ENCODE measurements at regions not wholly inside any gene's neighbourhood (a gene's known extent, or its start where the extent isn't known, plus 50 kb on each side); places are given as distances from the start of the nearest gene placed in this dataset.

GRCh38 chr3:181660337-181660736 is 51.4 kb upstream of the SOX2 start:
- no peak for DNase-seq (ENCODE audit: extremely low read depth in 1 of 11, low read depth in 9 of 11, low spot score in 4 of 11)

GRCh38 chr3:181637456-181637855 is 74.3 kb upstream of the SOX2 start:
- DNase-seq (ENCODE audit: extremely low read depth in 1 of 11, low read depth in 9 of 11, low spot score in 4 of 11): no peak

DNA sequence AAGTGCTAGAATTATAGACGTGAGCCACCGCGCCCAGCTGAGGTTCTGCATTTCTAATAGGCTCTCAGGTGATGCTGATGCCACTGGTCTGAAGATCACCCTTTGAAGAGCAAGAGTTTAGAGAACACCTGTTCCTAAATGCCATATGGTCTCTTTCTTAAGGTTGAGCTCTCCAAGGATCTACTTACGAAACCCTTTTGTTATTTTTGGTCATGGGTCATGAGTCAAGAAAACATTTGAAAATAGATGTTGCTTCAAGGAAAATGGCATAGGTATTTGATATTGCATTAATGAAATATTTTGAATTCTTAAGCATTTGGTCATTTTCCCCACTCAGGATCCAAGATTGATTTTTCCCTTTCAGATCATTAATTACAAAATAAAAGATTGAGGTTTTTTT is 74.7 kb upstream of the SOX2 start:
- no peak for DNase-seq (ENCODE audit: extremely low read depth in 1 of 11, low read depth in 9 of 11, low spot score in 4 of 11)

- no peak for DNase-seq (ENCODE audit: extremely low read depth in 1 of 11, low read depth in 9 of 11, low spot score in 4 of 11)
Measured at GRCh38 chr3:181635141-181635540, 76.6 kb upstream of the SOX2 start.

DNA sequence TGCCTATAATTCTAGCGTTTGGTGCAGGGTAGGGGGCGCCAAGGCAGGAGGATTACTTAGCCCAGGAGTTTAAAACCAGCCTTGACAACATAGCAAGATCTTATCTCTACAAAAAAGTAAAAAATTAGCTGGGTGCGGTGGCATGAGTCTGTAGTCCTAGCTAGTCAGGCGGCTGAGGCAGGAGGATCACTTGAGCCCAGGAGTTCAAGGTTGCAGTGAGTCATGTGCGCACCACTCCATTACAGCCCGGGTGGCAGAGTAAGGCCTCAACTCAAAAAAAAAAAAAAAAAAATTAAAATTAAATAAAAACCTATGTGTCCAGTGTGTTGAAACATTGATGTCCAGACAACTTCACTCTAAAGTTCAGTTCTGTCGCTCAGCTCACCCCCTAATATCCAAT is 78.2 kb upstream of the SOX2 start:
- no peak for DNase-seq (ENCODE audit: extremely low read depth in 1 of 11, low read depth in 9 of 11, low spot score in 4 of 11)

GRCh38 chr3:181631901-181632300 is 79.8 kb upstream of the SOX2 start:
- no peak for DNase-seq (ENCODE audit: extremely low read depth in 1 of 11, low read depth in 9 of 11, low spot score in 4 of 11)

DNA sequence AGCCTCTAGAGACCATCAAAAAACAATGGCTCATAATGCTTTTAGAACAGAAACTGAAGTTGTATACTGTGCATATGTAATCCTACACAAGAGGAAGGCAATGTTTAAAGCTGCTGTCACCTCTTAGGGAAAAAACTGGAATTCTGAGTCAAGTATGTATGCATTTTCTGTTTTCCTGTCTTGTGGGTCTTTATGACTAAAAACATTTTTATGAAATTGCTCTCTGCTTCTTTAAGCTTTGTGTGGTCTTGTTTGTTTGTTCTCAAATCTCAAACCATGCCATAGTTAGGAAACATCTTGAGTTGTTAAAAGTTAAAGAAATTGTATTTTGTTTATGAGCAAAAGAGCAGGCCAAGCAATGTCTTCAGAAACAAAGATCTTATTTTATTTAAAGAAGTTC is 80.9 kb upstream of the SOX2 start:
- DNase-seq (ENCODE audit: extremely low read depth in 1 of 11, low read depth in 9 of 11, low spot score in 4 of 11): no peak

- no peak for DNase-seq (ENCODE audit: extremely low read depth in 1 of 11, low read depth in 9 of 11, low spot score in 4 of 11)
Measured at GRCh38 chr3:181629711-181630110, 82.0 kb upstream of the SOX2 start.

DNA sequence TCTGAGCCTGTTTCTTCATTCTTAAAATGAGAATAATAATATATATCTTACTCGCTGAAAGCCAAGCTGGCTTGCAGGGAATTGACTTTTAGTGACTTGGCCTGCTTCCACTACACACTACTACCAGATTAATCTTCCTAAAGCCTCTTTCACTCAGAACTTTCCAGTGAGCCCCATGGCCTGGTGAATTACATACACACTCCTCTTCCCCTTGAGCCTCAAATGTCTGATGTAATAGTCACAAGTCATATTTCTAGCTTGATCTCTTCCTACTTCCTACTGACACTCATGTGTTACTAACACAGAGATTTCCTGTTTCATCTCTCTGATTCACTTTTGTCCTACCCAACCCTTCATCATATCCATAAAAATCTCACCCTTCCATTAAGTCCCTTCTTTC is 82.7 kb upstream of the SOX2 start:
- no peak for DNase-seq (ENCODE audit: extremely low read depth in 1 of 11, low read depth in 9 of 11, low spot score in 4 of 11)

DNA sequence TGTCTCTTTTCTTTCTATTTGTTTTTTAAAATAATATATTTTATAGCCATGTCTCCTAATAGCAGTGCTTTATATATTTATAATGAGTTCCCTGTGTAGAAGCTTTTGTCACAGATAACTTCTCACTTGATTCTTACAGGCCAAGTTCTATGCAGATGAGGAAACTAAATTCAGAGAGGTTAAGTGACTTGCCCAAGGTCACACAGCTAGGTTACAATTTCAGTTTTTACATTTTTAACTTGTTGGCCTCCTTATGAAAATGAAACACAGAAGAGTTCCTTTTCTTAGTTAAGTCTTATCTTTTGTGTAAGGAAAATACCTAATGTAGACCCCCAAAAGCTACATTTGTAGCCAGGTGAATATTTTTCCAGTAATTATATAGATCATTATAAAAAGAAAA is 83.3 kb upstream of the SOX2 start:
- no peak for DNase-seq (ENCODE audit: extremely low read depth in 1 of 11, low read depth in 9 of 11, low spot score in 4 of 11)

DNA sequence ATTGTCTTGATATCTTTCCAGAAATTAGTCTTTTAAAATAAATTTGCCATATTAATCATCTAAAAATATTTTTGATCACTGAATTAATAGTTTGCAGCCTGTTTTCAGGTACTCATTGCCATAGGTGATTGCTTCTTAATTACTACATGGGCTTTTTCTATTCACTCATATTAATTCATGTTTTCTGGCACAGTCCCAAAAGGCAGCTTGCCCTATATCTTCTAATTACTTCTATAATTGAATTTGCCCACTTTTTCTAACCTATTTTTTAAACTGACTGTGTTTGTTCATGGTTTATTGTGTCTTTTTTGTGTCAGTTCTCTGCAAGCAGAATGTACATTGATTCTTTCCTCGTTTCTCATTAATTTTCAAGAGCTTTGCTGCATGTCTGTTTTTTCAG is 85.7 kb upstream of the SOX2 start:
- DNase-seq (ENCODE audit: extremely low read depth in 1 of 11, low read depth in 9 of 11, low spot score in 4 of 11): no peak

GRCh38 chr3:181623924-181624694 is 87.6 kb upstream of the SOX2 start:
- DNase-seq (ENCODE audit: extremely low read depth in 1 of 11, low read depth in 9 of 11, low spot score in 4 of 11): peak in 8 of 11 donors; percentile 6 to 30 (median 10)

GRCh38 chr3:181622365-181622764 is 89.4 kb upstream of the SOX2 start:
- no peak for DNase-seq (ENCODE audit: extremely low read depth in 1 of 11, low read depth in 9 of 11, low spot score in 4 of 11)

DNA sequence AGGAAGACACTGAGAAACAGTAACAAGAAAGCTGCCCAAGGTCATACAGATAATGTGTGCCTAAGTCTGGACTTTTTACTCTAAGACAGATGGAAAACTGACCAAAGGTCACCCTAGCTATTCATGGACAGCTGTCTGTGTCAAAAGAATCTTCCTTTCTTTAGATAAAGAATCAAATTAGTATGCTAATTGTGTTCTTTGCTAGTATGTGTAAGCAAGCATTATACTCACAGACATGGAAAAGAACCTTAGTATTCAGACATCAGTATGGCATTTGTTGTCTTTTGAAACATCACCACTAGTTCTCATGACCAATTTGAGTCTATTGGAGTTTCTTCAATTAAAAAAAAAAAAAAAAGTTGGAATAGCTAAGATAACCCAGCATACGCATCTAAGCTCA is 91.8 kb upstream of the SOX2 start:
- DNase-seq (ENCODE audit: extremely low read depth in 1 of 11, low read depth in 9 of 11, low spot score in 4 of 11): no peak

- no peak for DNase-seq (ENCODE audit: extremely low read depth in 1 of 11, low read depth in 9 of 11, low spot score in 4 of 11)
Measured at GRCh38 chr3:181618260-181618659, 93.5 kb upstream of the SOX2 start.

DNA sequence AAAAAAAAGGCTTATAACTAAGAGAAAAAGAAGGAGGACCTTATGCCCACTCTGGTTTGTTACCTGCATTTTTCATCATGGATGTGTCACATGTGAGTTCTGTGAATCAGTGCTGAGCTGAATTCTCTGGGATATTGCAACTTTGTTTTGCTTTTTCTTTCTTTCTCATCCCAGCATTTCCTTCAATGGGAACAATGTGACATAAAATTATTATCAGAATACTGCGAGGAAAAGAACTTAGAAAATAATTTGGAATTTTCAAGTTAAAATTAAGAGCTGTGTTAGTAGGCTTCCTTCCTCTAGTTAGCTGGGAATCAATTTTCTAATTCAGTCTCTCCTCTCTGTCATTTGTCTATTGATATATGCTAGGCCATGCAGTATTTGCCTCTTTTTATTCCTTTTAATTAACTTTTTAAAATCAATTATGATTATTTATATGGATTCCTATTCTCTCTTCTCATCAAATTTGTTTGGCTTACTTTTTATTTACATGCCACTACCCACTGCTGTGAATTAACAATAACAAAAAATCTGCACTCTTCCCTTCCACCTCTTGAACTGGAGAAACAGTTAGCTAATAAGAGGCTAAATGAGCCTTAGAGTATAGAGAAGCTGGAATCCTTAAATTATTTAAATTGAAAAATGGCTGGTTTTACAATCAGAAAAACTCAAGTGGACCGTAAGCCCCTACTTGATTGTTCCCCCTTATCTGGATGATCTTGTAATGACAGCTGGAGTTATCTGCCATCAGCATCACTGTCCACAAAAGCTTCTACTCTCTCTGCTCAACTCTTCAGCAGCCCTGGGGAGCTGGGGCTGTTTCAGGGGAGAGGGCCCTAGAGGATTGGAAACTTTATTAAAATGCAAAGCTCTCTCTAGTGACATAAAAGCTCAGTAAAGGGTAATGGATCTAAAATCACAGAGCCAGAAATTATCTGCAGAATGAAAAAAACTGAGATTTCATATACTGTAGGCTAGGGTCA is 95.3 kb upstream of the SOX2 start:
- no peak for DNase-seq (ENCODE audit: extremely low read depth in 1 of 11, low read depth in 9 of 11, low spot score in 4 of 11)

DNA sequence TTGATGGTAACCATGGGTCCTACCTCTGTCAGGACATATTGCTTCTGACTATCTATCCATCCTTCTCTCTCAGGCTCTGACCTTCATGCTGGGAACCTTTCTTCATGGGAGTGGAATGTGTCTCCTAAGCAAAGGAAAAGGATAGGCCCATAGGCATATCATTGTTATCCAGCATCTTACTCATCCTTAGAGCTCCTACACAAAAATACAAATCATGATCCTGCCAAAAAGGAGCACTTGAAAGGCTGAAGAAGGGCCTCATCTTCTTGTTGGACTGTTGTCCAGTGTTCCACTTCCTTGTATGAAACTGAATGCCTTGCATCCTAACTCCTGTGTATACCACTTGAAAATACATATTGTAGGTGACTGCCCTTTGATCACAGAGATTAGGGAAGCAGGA is 96.1 kb upstream of the SOX2 start:
- DNase-seq (ENCODE audit: extremely low read depth in 1 of 11, low read depth in 9 of 11, low spot score in 4 of 11): no peak

- DNase-seq (ENCODE audit: extremely low read depth in 1 of 11, low read depth in 9 of 11, low spot score in 4 of 11): no peak
Measured at GRCh38 chr3:181614878-181615277, 96.8 kb upstream of the SOX2 start.

DNA sequence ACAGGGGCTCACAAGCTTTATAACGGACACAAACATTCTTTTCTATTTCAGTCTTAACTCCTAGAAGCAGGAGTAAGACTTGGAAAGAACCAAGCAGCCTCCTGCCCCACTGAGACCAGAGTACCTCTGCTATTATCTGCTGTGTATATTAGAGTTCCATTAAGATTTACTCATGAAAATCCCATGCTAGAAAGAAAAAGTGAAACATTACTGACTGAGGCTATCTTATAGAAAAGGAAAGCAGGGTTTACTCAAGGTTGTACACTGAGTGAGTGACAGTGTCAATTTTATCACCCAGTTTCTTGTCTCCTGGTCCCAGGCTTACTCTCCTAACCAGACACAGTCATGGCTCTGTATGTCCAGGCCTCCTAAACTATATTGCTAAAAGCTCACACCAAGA is 97.9 kb upstream of the SOX2 start:
- no peak for DNase-seq (ENCODE audit: extremely low read depth in 1 of 11, low read depth in 9 of 11, low spot score in 4 of 11)

GRCh38 chr3:181613191-181613590 is 98.5 kb upstream of the SOX2 start:
- DNase-seq (ENCODE audit: extremely low read depth in 1 of 11, low read depth in 9 of 11, low spot score in 4 of 11): no peak

DNA sequence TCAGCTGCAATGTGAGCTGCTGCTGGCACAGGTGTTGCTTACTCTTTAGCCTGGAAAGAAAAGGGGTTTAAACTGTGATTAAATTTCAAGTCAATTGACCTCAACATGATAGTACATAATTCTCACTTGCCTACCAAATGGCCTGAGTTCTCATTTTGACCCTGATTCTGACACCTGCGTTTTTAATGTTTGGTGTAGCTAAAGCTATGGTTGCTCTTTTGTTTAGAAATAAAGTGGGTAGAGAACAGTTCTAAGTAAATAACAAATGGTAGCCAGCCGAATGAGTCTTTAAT is 100.8 kb upstream of the SOX2 start:
- no peak for DNase-seq (ENCODE audit: extremely low read depth in 1 of 11, low read depth in 9 of 11, low spot score in 4 of 11)

All from renal cortex interstitium (tissue), 11 donors.